ENCODE measurements at regions not wholly inside any gene's neighbourhood (a gene's known extent, or its start where the extent isn't known, plus 50 kb on each side); places are given as distances from the start of the nearest gene placed in this dataset.

GRCh38 chr6:150799276-150799805, 66.2 kb upstream of the MTHFD1L start:
- peak; percentile 13 for DNase-seq
- H3K4me1 Mint-ChIP-seq: peaks cover 15% of the 10 kb centered on the region
- TF ChIP-seq CTCF (IDR thresholded peaks at IDR 0.05): no peak
- H3K27ac Mint-ChIP-seq: peak overlapping the region; percentile 50
- H3K9me3 Mint-ChIP-seq: no peaks in the 10 kb centered on the region
- peaks cover 49% of the 10 kb centered on the region for H3K36me3 Mint-ChIP-seq (ENCODE audit: low read depth)
- H3K27me3 Mint-ChIP-seq (ENCODE audit: low read depth, poor library complexity): peaks cover 3% of the 10 kb centered on the region
- no peak overlapping the region for H3K4me3 Mint-ChIP-seq

GRCh38 chr6:150800674-150801314, 64.7 kb upstream of the MTHFD1L start:
- no peak for TF ChIP-seq CTCF (IDR thresholded peaks at IDR 0.05)
- peaks cover 3% of the 10 kb centered on the region for H3K27me3 Mint-ChIP-seq (ENCODE audit: low read depth, poor library complexity)
- DNase-seq: no peak
- no peak overlapping the region for H3K4me3 Mint-ChIP-seq
- no peaks in the 10 kb centered on the region for H3K9me3 Mint-ChIP-seq
- H3K27ac Mint-ChIP-seq: no peak overlapping the region
- H3K36me3 Mint-ChIP-seq (ENCODE audit: low read depth): peaks cover 47% of the 10 kb centered on the region
- H3K4me1 Mint-ChIP-seq: peaks cover 15% of the 10 kb centered on the region

- no peaks in the 10 kb centered on the region for H3K9me3 Mint-ChIP-seq
- peaks cover 11% of the 10 kb centered on the region for H3K27me3 Mint-ChIP-seq (ENCODE audit: low read depth, poor library complexity)
- no peak for TF ChIP-seq CTCF (IDR thresholded peaks at IDR 0.05)
- no peak for DNase-seq
- peaks cover 40% of the 10 kb centered on the region for H3K36me3 Mint-ChIP-seq (ENCODE audit: low read depth)
- peak overlapping the region; percentile 50 for H3K27ac Mint-ChIP-seq
- H3K4me1 Mint-ChIP-seq: peaks cover 5% of the 10 kb centered on the region
- no peak overlapping the region for H3K4me3 Mint-ChIP-seq
Observed at GRCh38 chr6:150806790-150807189, 58.7 kb upstream of the MTHFD1L start.

DNA sequence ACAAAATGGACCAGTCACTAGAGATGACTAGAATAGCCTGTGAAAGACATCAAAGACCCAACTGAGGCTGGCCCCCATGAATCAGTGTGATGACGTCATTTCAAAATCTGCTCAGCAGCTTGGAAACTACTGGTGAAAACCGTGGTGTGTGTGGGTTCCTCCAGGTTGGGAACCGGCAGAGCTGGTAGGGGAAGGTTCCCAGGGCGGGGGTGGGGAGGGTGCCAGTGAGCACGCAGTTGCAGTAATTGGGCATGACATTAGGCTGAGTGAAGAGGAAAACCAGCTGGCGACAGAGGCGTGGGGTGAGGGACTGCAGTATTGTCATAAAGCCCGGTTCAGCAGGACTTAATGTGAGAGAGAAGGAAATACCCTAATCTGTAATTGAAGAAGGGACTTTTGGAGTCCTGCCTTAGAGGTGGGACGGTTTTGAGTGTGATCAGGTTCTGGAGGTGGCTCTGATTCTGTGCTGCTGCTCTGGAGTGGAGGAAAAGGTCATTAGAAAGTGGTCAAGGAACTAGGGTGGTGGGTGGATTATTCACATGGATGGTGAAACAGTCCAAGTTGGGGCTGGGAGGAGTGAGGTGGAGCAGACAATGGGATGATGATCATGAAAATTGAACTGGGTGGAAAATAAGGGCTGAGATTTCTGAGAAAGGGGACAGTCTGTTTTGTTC, 52.0 kb upstream of the MTHFD1L start:
- no peaks in the 10 kb centered on the region for H3K9me3 Mint-ChIP-seq
- H3K27me3 Mint-ChIP-seq (ENCODE audit: low read depth, poor library complexity): peaks cover 17% of the 10 kb centered on the region
- no peak for TF ChIP-seq CTCF (IDR thresholded peaks at IDR 0.05)
- H3K4me1 Mint-ChIP-seq: peaks cover 29% of the 10 kb centered on the region
- no peak overlapping the region for H3K4me3 Mint-ChIP-seq
- H3K27ac Mint-ChIP-seq: no peak overlapping the region
- no peak for DNase-seq
- peaks cover 43% of the 10 kb centered on the region for H3K36me3 Mint-ChIP-seq (ENCODE audit: low read depth)

GRCh38 chr6:150813993-150814359, 51.5 kb upstream of the MTHFD1L start:
- Mint-ChIP-seq H3K4me1 (peaks cover 29% of the 10 kb centered on the region), H3K27me3 (ENCODE audit: low read depth, poor library complexity) (peaks cover 22% of the 10 kb centered on the region), H3K9me3 (no peaks in the 10 kb centered on the region), H3K27ac (no peak overlapping the region), H3K36me3 (ENCODE audit: low read depth) (peaks cover 46% of the 10 kb centered on the region), H3K4me3 (no peak overlapping the region)
- no peak for TF ChIP-seq CTCF (IDR thresholded peaks at IDR 0.05)
- DNase-seq: no peak
